Osteoblast (primary cell): ENCODE measurements at regions not wholly inside any gene's neighbourhood (a gene's known extent, or its start where the extent isn't known, plus 50 kb on each side); places are given as distances from the start of the nearest gene placed in this dataset.

Experiments used
- DNase-seq: peaks from one replicate; pipeline ENCODE4 v3.0.0; 2011; ENCODE audit warnings: low spot score, mixed read lengths; ENCODE audit not compliant: insufficient read length; ENCODE audit errors: missing footprints
- H2AFZ ChIP-seq: 2 replicates; pipeline ENCODE4 v1.6.0; 2011; ENCODE audit warnings: mild to moderate bottlenecking, low read length
- H3K27ac ChIP-seq: 2 replicates; pipeline ENCODE4 v1.5.1; 2011; ENCODE audit warnings: mild to moderate bottlenecking, low read depth, low read length, moderate library complexity
- H3K27me3 ChIP-seq: 2 replicates; pipeline ENCODE4 v1.6.0; 2012; ENCODE audit warnings: mild to moderate bottlenecking, control low read depth, inconsistent platforms, low read length, moderate library complexity; ENCODE audit not compliant: insufficient read depth
- H3K36me3 ChIP-seq: 2 replicates; pipeline ENCODE4 v1.5.1; 2011; ENCODE audit warnings: mild to moderate bottlenecking, low read length, control low read depth, moderate library complexity; ENCODE audit not compliant: insufficient read depth
- H3K4me1 ChIP-seq: 2 replicates; pipeline ENCODE4 v1.5.1; 2011; ENCODE audit warnings: mild to moderate bottlenecking, low read length, control low read depth, moderate library complexity; ENCODE audit not compliant: insufficient read depth
- H3K4me2 ChIP-seq: 2 replicates; pipeline ENCODE4 v1.6.0; 2011; ENCODE audit warnings: mild to moderate bottlenecking, low read length; ENCODE audit not compliant: insufficient read depth
- H3K4me3 ChIP-seq: fragments of 200-600 bp; sonication (generic); 3 replicates; pipeline ENCODE4 v1.5.1; 2012; ENCODE audit warnings: mild to moderate bottlenecking, low read length, inconsistent platforms; ENCODE audit not compliant: insufficient read depth
- H3K79me2 ChIP-seq: 2 replicates; pipeline ENCODE4 v1.6.0; 2012; ENCODE audit warnings: mild to moderate bottlenecking, low read length, control low read depth, inconsistent platforms; ENCODE audit not compliant: insufficient read depth
- H3K9me3 ChIP-seq: 2 replicates; pipeline ENCODE4 v1.5.1; 2011; ENCODE audit warnings: low read depth, low read length, control low read depth
- H4K20me1 ChIP-seq: 2 replicates; pipeline ENCODE4 v1.6.0; 2012; ENCODE audit warnings: mild to moderate bottlenecking, low read length, control low read depth; ENCODE audit not compliant: insufficient read depth
- TF ChIP-seq, protein P1 (sequence below): IDR thresholded peaks from 2 replicates; pipeline ENCODE4 v1.5.1; 2011; ENCODE audit warnings: mild to moderate bottlenecking, low read depth, low read length, moderate library complexity; ENCODE audit errors: extremely low read depth

DNA sequence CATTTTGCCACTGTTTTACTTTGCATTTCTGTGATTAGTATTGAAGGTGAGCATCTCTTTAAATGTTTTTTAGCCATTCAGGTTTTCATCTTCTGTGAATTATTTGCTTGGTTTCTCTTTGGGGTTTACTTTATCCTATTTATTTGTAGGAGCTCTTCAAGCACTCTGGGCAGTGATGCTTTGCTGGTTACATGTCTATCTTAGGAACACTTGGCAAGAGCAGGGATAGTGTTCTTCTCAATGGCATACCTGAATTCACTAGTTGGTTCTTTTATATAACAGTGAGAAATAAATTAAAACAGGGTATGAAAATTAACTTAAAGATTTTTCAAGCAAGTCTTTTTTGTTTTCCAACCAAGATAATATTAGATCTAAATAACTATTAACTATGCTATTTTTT, 119.7 kb upstream of the BACH2 start:
- no peak overlapping the region for H3K27ac ChIP-seq
- no peaks in the 10 kb centered on the region for H4K20me1 ChIP-seq
- H2AFZ ChIP-seq = no peak overlapping the region
- no peak overlapping the region for H3K4me3 ChIP-seq
- no peaks in the 10 kb centered on the region for H3K9me3 ChIP-seq
- H3K27me3 ChIP-seq = peaks cover 27% of the 10 kb centered on the region
- H3K36me3 ChIP-seq = no peaks in the 10 kb centered on the region
- no peak for DNase-seq
- H3K4me2 ChIP-seq = no peak overlapping the region
- H3K79me2 ChIP-seq = no peaks in the 10 kb centered on the region
- H3K4me1 ChIP-seq = no peaks in the 10 kb centered on the region
- TF ChIP-seq, protein P1, sequence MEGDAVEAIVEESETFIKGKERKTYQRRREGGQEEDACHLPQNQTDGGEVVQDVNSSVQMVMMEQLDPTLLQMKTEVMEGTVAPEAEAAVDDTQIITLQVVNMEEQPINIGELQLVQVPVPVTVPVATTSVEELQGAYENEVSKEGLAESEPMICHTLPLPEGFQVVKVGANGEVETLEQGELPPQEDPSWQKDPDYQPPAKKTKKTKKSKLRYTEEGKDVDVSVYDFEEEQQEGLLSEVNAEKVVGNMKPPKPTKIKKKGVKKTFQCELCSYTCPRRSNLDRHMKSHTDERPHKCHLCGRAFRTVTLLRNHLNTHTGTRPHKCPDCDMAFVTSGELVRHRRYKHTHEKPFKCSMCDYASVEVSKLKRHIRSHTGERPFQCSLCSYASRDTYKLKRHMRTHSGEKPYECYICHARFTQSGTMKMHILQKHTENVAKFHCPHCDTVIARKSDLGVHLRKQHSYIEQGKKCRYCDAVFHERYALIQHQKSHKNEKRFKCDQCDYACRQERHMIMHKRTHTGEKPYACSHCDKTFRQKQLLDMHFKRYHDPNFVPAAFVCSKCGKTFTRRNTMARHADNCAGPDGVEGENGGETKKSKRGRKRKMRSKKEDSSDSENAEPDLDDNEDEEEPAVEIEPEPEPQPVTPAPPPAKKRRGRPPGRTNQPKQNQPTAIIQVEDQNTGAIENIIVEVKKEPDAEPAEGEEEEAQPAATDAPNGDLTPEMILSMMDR = no peak

- H3K4me3 ChIP-seq = no peak overlapping the region
- H3K4me2 ChIP-seq = no peak overlapping the region
- no peaks in the 10 kb centered on the region for H3K9me3 ChIP-seq
- H3K27ac ChIP-seq = no peak overlapping the region
- no peaks in the 10 kb centered on the region for H3K36me3 ChIP-seq
- no peaks in the 10 kb centered on the region for H3K79me2 ChIP-seq
- H3K27me3 ChIP-seq = peaks cover 25% of the 10 kb centered on the region
- no peaks in the 10 kb centered on the region for H4K20me1 ChIP-seq
- no peak for DNase-seq
- H3K4me1 ChIP-seq = no peaks in the 10 kb centered on the region
- no peak overlapping the region for H2AFZ ChIP-seq
- TF ChIP-seq, protein P1 = no peak
Measured at GRCh38 chr6:90415178-90415577, 118.5 kb upstream of the BACH2 start.

DNA sequence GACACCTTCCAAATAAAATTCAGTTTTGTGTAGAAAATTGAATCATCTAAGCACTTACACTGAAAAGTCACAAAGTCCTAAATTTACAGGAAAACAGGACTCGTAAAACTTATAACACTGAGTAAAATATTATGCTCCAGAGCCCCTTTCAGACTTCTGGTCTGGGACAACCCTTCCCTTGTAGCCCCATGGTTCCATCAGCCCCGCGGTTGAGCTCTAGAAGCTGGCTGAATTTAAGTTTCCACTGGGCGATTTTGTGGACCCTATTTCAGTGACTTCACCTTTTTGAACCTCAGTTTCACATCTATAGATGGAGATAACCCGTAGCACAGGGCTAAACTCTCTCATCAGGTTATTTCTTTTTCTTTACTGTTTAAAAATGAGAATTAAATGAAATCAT, 117.7 kb upstream of the BACH2 start:
- Histone ChIP-seq H2AFZ (no peak overlapping the region), H3K27me3 (peaks cover 23% of the 10 kb centered on the region), H3K27ac (no peak overlapping the region), H3K4me2 (no peak overlapping the region), H3K4me3 (no peak overlapping the region), H3K4me1 (no peaks in the 10 kb centered on the region), H3K36me3 (no peaks in the 10 kb centered on the region), H4K20me1 (no peaks in the 10 kb centered on the region), H3K9me3 (no peaks in the 10 kb centered on the region), H3K79me2 (no peaks in the 10 kb centered on the region)
- TF ChIP-seq, protein P1 = no peak
- no peak for DNase-seq

DNA sequence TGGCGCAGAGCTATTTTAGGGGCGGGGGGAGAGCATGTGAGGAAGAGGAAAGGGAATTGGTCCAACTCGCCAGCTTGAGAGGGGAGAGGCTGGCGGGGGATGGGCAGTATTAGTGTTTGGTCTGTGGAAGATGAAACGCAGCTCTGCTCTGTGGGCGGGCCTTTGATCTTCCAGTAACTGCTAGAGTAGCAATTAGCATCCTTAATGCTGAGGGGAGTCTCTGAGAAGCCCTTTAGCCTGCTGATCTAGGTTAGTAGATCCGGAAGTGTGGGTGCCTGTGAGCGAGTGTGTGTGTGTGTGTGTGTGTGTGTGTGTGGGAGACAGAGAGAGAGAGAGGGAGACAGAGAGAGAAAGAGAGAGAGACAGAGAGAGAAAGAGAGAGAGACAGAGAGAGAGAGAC, 117.2 kb upstream of the BACH2 start:
- Histone ChIP-seq H3K9me3 (no peaks in the 10 kb centered on the region), H3K27ac (no peak overlapping the region), H3K27me3 (peaks cover 23% of the 10 kb centered on the region), H4K20me1 (no peaks in the 10 kb centered on the region), H2AFZ (peak overlapping the region; percentile 74), H3K79me2 (no peaks in the 10 kb centered on the region), H3K4me1 (no peaks in the 10 kb centered on the region), H3K36me3 (no peaks in the 10 kb centered on the region), H3K4me3 (peak overlapping the region; percentile 60), H3K4me2 (peak overlapping the region; percentile 73)
- no peak for DNase-seq
- TF ChIP-seq, protein P1 = no peak
